Activated naive CD8-positive, alpha-beta T cell treated with anti-CD3 and anti-CD28 coated beads, Interleukin-2, amount 50 U/mL, for 16 hours (primary cell): ENCODE measurements at regions not wholly inside any gene's neighbourhood (a gene's known extent, or its start where the extent isn't known, plus 50 kb on each side); places are given as distances from the start of the nearest gene placed in this dataset.

Source experiments
- DNase-seq: peaks from one replicate; pipeline ENCODE4 v3.0.0-alpha.2; 2020; ENCODE audit warnings: low read depth, low spot score

- DNase-seq, result no peak
Measured at GRCh38 chr14:48876806-48877340, 709.3 kb downstream of the RPS29 start.

DNA sequence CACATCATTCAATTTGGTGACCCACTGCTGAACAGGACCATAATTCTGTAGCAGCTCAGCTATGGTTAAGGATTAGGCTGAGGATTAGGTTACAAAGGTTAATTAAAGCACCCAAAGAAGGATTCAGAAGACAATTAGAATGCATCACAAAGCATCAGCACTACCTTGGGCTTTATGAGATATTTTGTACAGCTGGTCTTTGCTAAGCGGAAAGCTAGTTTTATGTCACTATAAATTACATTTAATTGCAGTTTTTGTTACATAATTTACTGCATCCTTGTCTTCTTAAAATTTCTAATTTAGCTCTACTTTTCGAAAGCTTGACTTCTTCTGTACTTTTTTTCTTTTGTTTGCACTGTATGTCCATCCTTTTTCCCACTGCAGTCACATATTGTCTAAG, 711.5 kb downstream of the RPS29 start:
- no peak for DNase-seq

DNA sequence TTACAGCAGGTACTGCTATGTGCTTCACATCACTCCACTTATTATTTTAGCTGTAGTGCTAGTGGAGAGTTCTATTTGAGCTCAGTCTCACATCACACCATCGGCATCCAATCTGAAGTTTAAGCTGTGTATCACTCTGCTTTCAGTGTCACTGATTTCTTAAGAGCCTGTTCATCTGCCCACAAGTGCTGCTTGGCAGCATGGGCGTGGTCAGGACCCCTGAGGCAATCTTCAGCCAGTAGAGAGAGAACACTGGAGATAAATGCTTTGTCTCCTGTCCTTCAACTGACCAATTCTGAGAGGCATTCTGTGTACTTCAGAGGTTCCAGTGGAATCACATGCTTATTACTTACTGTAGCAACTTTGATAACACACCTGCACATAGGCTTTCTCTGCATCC, 728.8 kb downstream of the RPS29 start:
- DNase-seq, result no peak

GRCh38 chr14:48853159-48853558, 733.0 kb downstream of the RPS29 start:
- DNase-seq, result no peak

GRCh38 chr14:48849741-48850322, 736.3 kb downstream of the RPS29 start:
- DNase-seq, result no peak

DNA sequence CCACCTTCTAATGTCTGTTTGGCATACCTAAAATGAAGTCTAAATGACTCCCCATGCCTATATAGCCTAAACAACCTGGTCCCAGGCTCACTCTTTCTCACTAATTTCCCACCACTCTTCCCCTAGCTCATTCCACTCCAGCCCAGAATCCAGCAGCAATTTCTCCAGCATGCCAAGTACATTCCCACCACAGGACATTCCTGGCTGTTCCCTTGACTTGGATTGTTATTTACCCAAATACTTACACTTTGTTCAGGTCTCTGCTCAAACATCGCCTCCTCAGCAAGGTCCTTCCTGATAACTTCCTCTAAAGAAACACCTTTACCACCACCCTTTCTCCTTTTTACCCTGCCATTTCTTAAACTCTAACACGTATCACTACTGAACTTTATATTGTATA, 743.4 kb downstream of the RPS29 start:
- DNase-seq, result no peak

DNA sequence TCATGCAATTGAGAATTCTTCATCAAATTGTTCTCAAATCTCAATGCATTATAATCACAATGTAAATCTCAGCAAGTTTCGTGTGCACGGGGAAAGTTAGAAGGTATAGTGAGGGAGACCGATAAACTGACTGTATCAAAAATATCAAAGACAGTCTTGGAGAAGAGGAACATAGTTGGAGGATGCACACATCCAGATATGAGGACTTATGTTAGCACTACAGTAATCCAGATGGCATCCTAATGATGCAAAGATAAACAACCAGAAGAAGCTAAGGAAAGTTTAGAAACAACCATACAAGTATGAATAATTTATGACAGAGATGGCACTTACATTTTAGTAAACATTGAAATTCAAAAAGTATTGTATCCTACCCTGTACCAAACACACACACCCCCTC, 760.1 kb downstream of the RPS29 start:
- DNase-seq, result no peak

GRCh38 chr14:48814562-48814961, 771.6 kb downstream of the RPS29 start:
- no peak for DNase-seq

DNA sequence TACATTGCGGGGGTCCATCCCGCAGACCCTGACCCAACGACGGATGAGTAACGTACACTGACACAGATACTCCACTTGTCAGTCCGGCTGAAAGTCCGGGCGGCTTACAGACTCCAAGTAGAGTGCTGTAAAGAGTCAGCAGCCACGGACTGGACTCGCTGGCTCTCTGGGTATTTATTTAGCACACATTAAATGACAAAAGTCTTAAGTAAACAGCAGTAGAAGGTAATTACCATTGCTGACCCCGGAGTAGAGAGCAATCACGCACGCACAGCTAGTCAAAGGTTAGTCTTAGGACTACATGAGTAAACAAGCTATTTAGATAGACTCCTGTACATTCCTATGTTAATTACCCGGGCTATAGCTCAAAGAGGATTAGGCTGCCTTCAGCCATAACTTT, 780.9 kb downstream of the RPS29 start:
- DNase-seq, result no peak

GRCh38 chr14:48792376-48793024, 793.7 kb downstream of the RPS29 start:
- DNase-seq, result no peak

DNA sequence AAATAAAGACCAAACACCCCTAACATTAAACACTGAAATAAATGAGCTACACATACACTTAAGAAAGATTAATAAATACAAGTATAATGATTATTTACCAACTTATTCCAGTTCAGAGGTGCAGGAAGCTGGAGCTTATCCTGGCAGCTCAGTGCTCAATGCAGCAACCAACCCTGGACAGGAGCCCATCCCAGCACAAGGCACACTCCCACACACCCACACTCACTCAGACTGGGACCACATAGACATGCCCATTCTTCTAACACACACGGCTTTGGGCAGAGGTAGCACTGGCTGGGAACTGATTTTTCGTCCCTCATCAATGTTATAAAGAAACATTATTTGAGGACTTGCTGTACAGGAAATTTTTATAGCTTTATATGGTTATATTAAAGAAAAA, 797.4 kb downstream of the RPS29 start:
- DNase-seq, result no peak

- no peak for DNase-seq
Measured at GRCh38 chr14:48786498-48786897, 799.7 kb downstream of the RPS29 start.

GRCh38 chr14:48771717-48772116, 814.5 kb downstream of the RPS29 start:
- DNase-seq, result no peak

DNA sequence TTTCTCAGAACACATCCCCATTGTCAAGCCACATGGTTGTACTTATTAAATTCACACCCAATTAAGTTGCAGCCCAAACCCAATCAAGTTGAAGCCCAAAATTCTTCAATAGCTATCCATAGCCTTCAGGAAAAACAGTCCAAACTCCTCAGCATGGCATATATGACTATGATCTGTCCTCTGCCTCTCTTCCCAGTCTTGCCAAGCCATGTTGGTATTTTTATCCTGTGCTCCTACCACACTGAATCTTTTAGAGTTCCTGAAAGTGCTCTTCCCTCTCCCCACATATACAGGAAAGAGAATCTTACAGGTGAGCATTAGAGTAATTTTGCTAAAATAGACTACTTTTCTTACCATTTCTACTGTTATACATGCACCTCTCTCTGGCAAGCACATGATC, 834.9 kb downstream of the RPS29 start:
- DNase-seq, result no peak

DNA sequence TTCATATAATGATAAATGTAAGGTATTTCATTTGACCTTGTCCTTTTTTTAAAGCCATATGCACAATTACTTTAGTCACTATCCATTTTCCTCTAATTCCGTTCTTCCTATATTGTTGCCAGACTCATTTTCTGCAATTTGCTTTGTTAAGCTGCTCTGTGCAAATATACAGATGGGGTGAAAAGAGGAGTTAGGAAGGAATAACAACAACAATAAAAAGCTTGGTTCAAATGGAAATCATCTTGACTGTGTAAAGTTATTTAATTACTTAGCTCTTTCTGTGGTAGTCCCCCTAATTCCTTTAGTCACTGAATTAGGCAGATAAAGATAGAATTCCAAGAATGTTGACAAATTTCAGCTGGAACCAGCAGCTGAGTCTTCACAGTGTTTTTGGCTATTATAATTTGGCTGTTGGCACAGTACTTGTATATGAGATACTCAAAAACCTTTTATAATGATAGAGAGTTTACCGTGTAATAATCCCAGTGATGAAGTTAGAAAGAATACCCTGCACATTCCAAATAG, 838.0 kb downstream of the RPS29 start:
- no peak for DNase-seq

DNA sequence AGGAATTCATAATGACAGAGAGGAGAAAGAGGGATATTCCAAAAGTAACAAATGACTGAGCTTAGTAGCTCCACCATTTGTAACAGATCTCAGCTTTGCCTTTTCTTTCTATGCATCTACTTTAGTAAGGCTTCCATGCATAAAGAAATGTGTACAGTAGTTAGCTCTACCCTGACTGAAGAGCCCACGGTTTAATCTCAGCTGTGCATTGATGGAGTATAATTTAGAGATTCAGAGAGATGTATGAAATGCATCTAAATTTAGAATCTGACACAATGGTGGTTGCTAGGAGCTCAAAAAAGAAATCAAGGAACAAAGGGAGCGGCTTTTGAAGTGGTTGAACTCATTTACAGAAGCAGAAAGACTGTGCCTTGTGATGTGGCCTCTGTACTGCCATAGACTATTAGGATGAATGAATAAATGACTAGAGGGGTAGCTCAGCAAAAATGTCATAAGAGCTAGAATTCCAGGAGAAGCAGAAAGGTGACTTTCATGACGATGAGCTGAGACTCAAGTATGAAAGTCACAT, 838.6 kb downstream of the RPS29 start:
- no peak for DNase-seq

GRCh38 chr14:48744202-48744601, 842.0 kb downstream of the RPS29 start:
- DNase-seq, result no peak

- DNase-seq, result no peak
Measured at GRCh38 chr14:48738186-48738925, 847.8 kb downstream of the RPS29 start.

DNA sequence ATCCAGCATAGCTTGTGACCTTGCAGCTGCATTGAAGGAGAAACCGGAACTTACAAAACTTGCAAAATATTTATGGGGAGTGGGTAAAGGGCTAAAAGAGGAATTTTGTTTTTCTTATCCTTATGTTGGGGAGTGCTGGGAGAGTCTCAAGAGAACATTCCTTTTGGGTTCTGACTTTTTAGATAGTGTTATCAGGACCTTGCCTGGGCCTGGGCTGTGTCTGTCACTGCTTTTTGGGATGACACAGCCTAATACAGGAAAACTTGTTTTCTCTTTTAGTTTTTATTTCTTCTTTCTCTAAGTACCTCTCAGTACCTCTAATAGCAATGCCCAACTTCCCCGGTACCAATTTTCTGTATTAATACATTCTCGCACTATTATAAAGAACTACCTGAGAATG, 850.6 kb downstream of the RPS29 start:
- no peak for DNase-seq

DNA sequence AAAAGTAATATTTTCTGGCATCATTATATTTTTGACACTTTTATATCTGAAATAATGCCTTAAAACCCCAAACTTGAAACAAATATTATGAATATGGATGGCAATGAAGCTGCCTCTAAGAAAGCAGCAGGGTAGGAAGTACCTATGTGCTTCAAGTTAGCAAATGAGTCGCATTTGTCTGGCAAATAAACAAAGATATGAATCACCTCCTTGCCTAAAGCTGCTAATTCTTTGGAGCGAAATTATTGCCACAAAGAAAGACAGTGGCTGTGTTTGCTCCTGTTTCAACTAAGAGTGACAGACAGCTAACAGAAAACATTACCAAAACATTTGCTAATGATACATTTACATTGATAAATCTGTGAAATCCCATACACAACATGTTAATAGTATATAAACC, 854.9 kb downstream of the RPS29 start:
- DNase-seq, result no peak

GRCh38 chr14:48726080-48726642, 860.0 kb downstream of the RPS29 start:
- DNase-seq, result no peak
